CD14-positive monocyte (primary cell): ENCODE measurements at regions not wholly inside any gene's neighbourhood (a gene's known extent, or its start where the extent isn't known, plus 50 kb on each side); places are given as distances from the start of the nearest gene placed in this dataset.

Experiments
- DNase-seq, 3 donors: peaks; one replicate each; pipeline ENCODE4 v3.0.0-alpha.2; 2011 to 2022
- H2AFZ ChIP-seq: 2 replicates; pipeline ENCODE4 v1.6.0; 2012; ENCODE audit warnings: mild to moderate bottlenecking, low read depth, low read length, inconsistent platforms; ENCODE audit not compliant: insufficient read depth, poor library complexity, severe bottlenecking
- H3K27ac ChIP-seq, 2 donors: 1 replicate in 1 of 2; 2 replicates in 1 of 2; pipeline ENCODE4 v1.5.1; 2012 to 2013; ENCODE audit warnings: low read length in 2 of 2, control low read depth in 1 of 2, inconsistent platforms in 1 of 2, low read depth in 1 of 2, mild to moderate bottlenecking in 1 of 2
- H3K27me3 ChIP-seq, 2 donors: one replicate each; pipeline versions ENCODE4 v1.6.0 to v1.6.1; 2011 to 2013; ENCODE audit warnings: low read length in 2 of 2; ENCODE audit not compliant: control insufficient read depth in 2 of 2, insufficient read depth in 2 of 2
- H3K36me3 ChIP-seq, 2 donors: replicated peaks in 1 of 2; 1 replicate in 1 of 2; 2 replicates in 1 of 2; pipeline versions ENCODE4 v1.5.1 to v1.6.1; 2012 to 2013; ENCODE audit warnings: low read length in 2 of 2, control low read depth in 1 of 2, inconsistent platforms in 1 of 2, mild to moderate bottlenecking in 1 of 2; ENCODE audit not compliant: insufficient read depth in 2 of 2, control insufficient read depth in 1 of 2
- H3K4me1 ChIP-seq, 2 donors: 1 replicate in 1 of 2; 2 replicates in 1 of 2; pipeline versions ENCODE4 v1.5.1 to v1.6.1; 2012 to 2013; ENCODE audit warnings: low read length in 2 of 2, control low read depth in 1 of 2, inconsistent platforms in 1 of 2, mild to moderate bottlenecking in 1 of 2, moderate library complexity in 1 of 2; ENCODE audit not compliant: insufficient read depth in 2 of 2, control insufficient read depth in 1 of 2
- H3K4me2 ChIP-seq: replicated peaks from 2 replicates; pipeline ENCODE3; 2012; ENCODE audit warnings: low read length, moderate library complexity, mild to moderate bottlenecking; ENCODE audit not compliant: poor library complexity, severe bottlenecking; ENCODE audit errors: extremely low read depth
- H3K4me3 ChIP-seq, 3 experiments: fragments of 200-600 bp in 1 of 3; sonication (generic) in 1 of 3; replicated peaks in 1 of 3; 1 replicate in 2 of 3; 2 replicates in 1 of 3; pipeline ENCODE4 v1.5.1; 2011 to 2013; ENCODE audit warnings: low read length in 3 of 3, mild to moderate bottlenecking in 3 of 3, control low read depth in 2 of 3, low read depth in 2 of 3, inconsistent platforms in 1 of 3, moderate library complexity in 1 of 3
- H3K79me2 ChIP-seq: 2 replicates; pipeline ENCODE4 v1.6.0; 2012; ENCODE audit warnings: mild to moderate bottlenecking, control low read depth, inconsistent platforms, low read length, moderate library complexity; ENCODE audit not compliant: insufficient read depth
- H3K9ac ChIP-seq: 2 replicates; pipeline ENCODE4 v1.6.0; 2017; ENCODE audit warnings: low read length, mild to moderate bottlenecking; ENCODE audit not compliant: insufficient read depth, poor library complexity, severe bottlenecking
- H3K9me3 ChIP-seq, 2 donors: replicated peaks in 1 of 2; 1 replicate in 1 of 2; 2 replicates in 1 of 2; pipeline versions ENCODE4 v1.5.1 to v1.6.1; 2012 to 2013; ENCODE audit warnings: low read length in 2 of 2, control low read depth in 1 of 2; ENCODE audit not compliant: control insufficient read depth in 1 of 2, insufficient read depth in 1 of 2
- H4K20me1 ChIP-seq: 2 replicates; pipeline ENCODE4 v1.6.0; 2012; ENCODE audit warnings: mild to moderate bottlenecking, low read length, control low read depth, moderate library complexity; ENCODE audit not compliant: insufficient read depth
- H3K27ac Mint-ChIP-seq, 7 donors: one replicate each; pipeline ENCODE4 v1.8.0; 2020; ENCODE audit warnings: mild to moderate bottlenecking in 7 of 7, mixed read lengths in 7 of 7, moderate library complexity in 6 of 7, inconsistent platforms in 2 of 7
- H3K27me3 Mint-ChIP-seq, 3 donors: one replicate each; pipeline ENCODE4 v1.8.0; 2021 to 2022; ENCODE audit warnings: low read depth in 3 of 3, mild to moderate bottlenecking in 3 of 3, mixed read lengths in 3 of 3, moderate library complexity in 3 of 3, inconsistent platforms in 1 of 3
- H3K36me3 Mint-ChIP-seq, 2 donors: one replicate each; pipeline ENCODE4 v1.8.0; 2020; ENCODE audit warnings: mixed read lengths in 2 of 2, inconsistent platforms in 1 of 2, mild to moderate bottlenecking in 1 of 2
- H3K4me1 Mint-ChIP-seq: one replicate; pipeline ENCODE4 v1.8.0; 2020; ENCODE audit warnings: mild to moderate bottlenecking, mixed read lengths
- H3K4me3 Mint-ChIP-seq, 2 donors: one replicate each; pipeline ENCODE4 v1.8.0; 2020; ENCODE audit warnings: mild to moderate bottlenecking in 2 of 2, mixed read lengths in 2 of 2, moderate library complexity in 1 of 2
- H3K9me3 Mint-ChIP-seq, 7 donors: one replicate each; pipeline ENCODE4 v1.8.0; 2020 to 2022; ENCODE audit warnings: mixed read lengths in 7 of 7, mild to moderate bottlenecking in 6 of 7, moderate library complexity in 6 of 7, inconsistent platforms in 2 of 7
- WGBS: methylation state at CpG from one replicate; pipeline ENCODE4 v1.1.5; 2013; ENCODE audit warnings: missing lambda C conversion rate; ENCODE audit not compliant: insufficient coverage; 5-methylcytosine and 5-hydroxymethylcytosine counted together
- intact Hi-C, 2 donors: fragments of 100-400 bp; cut with micrococcal nuclease; formaldehyde crosslinking; loops; one replicate each; pipeline versions ENCODE4 v1.15.0 to v1.15.1; 2023
- TF ChIP-seq, protein P1 (sequence below): fragments of 200-600 bp; IDR thresholded peaks from one replicate; pipeline ENCODE4 v1.8.0; 2022; ENCODE audit warnings: antibody characterized with exemption, mild to moderate bottlenecking

DNA sequence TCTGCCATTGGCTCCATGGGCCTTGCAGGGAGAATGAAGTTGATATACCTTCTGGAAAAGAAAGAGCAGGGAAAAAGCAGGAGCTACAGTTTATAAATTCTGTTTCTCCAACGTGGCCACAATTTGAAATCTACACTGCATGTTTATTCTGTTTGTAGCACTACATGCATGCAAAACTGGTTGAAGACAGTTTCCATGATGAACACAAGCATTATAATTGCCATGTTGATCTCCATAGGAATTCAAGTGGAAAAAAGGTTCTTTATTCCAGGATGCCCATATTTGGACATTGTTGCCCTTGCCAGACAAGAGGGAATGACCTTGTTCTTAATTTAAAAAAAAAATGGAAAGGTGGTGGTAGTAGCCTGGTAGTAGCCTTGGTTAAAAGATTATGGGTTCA is 69.2 kb upstream of the PALM2AKAP2 start:
- no peak overlapping the region for H3K4me3 Mint-ChIP-seq
- H3K27ac Mint-ChIP-seq = no peak overlapping the region
- Histone ChIP-seq H2AFZ (no peak overlapping the region), H4K20me1 (no peaks in the 10 kb centered on the region), H3K4me1 (no peaks in the 10 kb centered on the region), H3K4me3 (no peak overlapping the region), H3K27ac (no peak overlapping the region), H3K79me2 (no peaks in the 10 kb centered on the region), H3K4me2 (no peak overlapping the region), H3K36me3 (no peaks in the 10 kb centered on the region), H3K9me3 (no peaks in the 10 kb centered on the region), H3K27me3 (peaks cover 0 to 3% of the 10 kb centered on the region in 2 donors), H3K9ac (no peak overlapping the region)
- TF ChIP-seq, protein P1, sequence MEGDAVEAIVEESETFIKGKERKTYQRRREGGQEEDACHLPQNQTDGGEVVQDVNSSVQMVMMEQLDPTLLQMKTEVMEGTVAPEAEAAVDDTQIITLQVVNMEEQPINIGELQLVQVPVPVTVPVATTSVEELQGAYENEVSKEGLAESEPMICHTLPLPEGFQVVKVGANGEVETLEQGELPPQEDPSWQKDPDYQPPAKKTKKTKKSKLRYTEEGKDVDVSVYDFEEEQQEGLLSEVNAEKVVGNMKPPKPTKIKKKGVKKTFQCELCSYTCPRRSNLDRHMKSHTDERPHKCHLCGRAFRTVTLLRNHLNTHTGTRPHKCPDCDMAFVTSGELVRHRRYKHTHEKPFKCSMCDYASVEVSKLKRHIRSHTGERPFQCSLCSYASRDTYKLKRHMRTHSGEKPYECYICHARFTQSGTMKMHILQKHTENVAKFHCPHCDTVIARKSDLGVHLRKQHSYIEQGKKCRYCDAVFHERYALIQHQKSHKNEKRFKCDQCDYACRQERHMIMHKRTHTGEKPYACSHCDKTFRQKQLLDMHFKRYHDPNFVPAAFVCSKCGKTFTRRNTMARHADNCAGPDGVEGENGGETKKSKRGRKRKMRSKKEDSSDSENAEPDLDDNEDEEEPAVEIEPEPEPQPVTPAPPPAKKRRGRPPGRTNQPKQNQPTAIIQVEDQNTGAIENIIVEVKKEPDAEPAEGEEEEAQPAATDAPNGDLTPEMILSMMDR = no peak
- no peaks in the 10 kb centered on the region for H3K36me3 Mint-ChIP-seq
- peaks cover 6% of the 10 kb centered on the region for H3K4me1 Mint-ChIP-seq
- no peak for DNase-seq
- H3K9me3 Mint-ChIP-seq = peaks cover 0 to 4% (median 0%) of the 10 kb centered on the region in 7 donors
- peaks cover 3 to 9% (median 7%) of the 10 kb centered on the region in 3 donors for H3K27me3 Mint-ChIP-seq
- WGBS = 80% methylated on average over 1 of the region's 1 CpG
- intact Hi-C loops = no loop called here

DNA sequence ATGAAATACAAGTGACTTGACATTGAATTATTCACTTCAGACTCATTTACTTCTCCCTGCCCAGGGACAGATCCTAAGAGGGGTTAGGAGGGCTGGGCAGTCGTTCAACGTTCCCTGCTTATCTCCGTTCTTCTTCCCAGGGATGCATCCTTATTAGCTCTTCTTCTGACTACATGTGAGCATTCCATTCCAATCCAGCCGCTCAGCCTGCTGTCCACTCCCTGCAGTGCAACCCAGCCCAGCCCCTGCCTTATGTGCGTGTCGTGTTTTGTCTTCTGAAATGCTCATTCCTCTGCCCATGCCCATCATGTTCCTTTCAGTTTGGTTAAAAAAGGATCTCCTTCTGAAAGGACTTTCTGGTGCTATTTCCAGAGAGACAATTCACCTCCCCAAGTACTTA is 64.7 kb upstream of the PALM2AKAP2 start:
- H3K27me3 ChIP-seq = peaks cover 0 to 2% of the 10 kb centered on the region in 2 donors
- Mint-ChIP-seq H3K4me1 (no peaks in the 10 kb centered on the region), H3K9me3 (peaks cover 0 to 3% (median 0%) of the 10 kb centered on the region in 7 donors), H3K36me3 (no peaks in the 10 kb centered on the region), H3K27me3 (peaks cover 3 to 6% (median 6%) of the 10 kb centered on the region in 3 donors), H3K27ac (no peak overlapping the region), H3K4me3 (no peak overlapping the region)
- H4K20me1 ChIP-seq = no peaks in the 10 kb centered on the region
- intact Hi-C loops = no loop called here
- no peak for DNase-seq
- no peak overlapping the region for H3K27ac ChIP-seq
- H3K79me2 ChIP-seq = no peaks in the 10 kb centered on the region
- 86% methylated on average over 6 of the region's 6 CpGs for WGBS
- H3K4me3 ChIP-seq = no peak overlapping the region
- no peaks in the 10 kb centered on the region for H3K4me1 ChIP-seq
- no peak overlapping the region for H3K4me2 ChIP-seq
- TF ChIP-seq, protein P1 = no peak
- no peak overlapping the region for H3K9ac ChIP-seq
- no peak overlapping the region for H2AFZ ChIP-seq
- H3K9me3 ChIP-seq = no peaks in the 10 kb centered on the region
- H3K36me3 ChIP-seq = no peaks in the 10 kb centered on the region
